NCI-H226 (cell line): ENCODE measurements at regions not wholly inside any gene's neighbourhood (a gene's known extent, or its start where the extent isn't known, plus 50 kb on each side); places are given as distances from the start of the nearest gene placed in this dataset.

Source experiments
- DNase-seq: peaks from one replicate; pipeline ENCODE4 v3.0.0-alpha.2; 2015

- DNase-seq = no peak
Observed at GRCh38 chr4:125365731-125366130, 51.0 kb downstream of the FAT4 start.

GRCh38 chr4:125368146-125368545 lies 53.4 kb downstream of the FAT4 start:
- DNase-seq = no peak

- peak; percentile 57 for DNase-seq
Observed at GRCh38 chr4:125368671-125369081, 53.9 kb downstream of the FAT4 start.

DNA sequence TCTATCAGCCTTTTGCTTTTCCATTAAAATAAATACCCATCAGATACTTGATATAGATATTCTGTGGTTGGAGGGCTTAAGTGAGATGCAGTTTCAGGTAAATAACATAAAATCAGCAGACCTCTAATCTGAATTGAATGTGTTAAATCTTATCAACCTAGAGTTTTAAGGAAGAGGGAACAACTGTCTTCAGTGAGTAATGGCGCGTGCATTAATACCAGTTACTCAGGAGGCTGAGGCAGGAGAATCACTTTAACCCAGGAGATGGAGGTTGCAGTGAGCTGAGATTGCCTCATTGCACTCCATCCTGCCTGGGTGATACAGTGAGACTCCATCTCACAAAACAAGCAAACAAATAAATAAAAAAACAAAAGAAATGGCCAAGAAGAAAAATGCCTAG lies 54.3 kb downstream of the FAT4 start:
- DNase-seq = peak; percentile 9

DNA sequence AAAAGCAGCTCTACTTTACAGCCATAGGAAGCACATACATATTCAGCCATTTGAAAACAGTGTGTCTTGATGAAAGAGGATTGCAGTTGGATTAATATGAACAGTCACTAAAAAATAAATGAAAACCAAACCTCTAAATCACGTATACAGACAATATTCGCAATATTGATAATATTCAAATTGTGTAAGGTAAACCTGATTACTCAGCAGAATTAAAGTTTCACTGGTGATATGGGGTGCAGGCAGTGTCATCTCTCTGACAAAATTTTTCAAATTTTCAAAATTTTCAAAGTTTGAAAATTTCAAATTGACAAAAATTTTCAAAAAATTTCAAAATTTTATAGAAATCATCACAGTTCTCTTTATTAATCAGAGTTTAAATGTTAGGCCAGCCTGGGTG lies 55.7 kb downstream of the FAT4 start:
- no peak for DNase-seq

- DNase-seq = no peak
Observed at GRCh38 chr4:125382995-125383394, 68.2 kb downstream of the FAT4 start.

DNA sequence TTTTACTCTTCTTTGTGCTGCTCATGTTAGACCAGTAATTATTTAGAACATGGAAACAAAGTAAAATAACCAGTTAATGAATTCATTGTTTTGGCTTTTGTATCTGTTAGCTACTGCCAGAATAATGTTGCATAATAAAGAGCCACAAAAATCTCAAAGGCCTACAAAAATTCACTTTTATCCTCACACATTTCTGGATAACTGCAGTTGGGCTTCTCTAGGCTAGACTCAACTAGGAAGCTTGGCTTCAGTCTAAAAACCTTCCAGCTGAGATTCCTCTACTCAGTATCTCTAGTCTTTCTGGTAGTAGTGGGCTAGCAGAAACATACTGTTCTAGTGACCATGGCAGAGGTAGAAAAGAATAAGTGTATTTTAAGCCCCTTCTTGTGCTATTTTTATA lies 73.0 kb downstream of the FAT4 start:
- no peak for DNase-seq

GRCh38 chr4:125388613-125389012 lies 73.9 kb downstream of the FAT4 start:
- peak; percentile 12 for DNase-seq

GRCh38 chr4:125389713-125390112 lies 75.0 kb downstream of the FAT4 start:
- peak; percentile 82 for DNase-seq

- DNase-seq = peak; percentile 66
Observed at GRCh38 chr4:125390126-125390525, 75.4 kb downstream of the FAT4 start.

DNA sequence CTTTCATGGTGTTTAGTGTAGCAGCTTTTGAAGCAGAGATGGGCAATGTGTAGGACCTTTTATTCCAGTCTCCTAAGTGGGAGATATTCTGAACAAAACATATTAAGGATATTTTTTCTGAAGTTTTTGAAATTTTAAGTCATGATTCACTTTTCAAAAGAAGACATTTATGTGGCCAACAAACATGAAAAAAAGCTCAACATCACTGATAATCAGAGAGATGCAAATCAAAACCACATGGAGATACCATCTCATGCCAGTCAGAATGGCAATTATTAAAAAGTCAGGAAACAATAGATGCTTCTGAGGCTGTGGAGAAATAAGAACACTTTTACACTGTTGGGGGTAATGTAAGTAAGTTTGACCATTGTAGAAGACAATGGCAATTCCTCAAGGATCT lies 76.0 kb downstream of the FAT4 start:
- no peak for DNase-seq

DNA sequence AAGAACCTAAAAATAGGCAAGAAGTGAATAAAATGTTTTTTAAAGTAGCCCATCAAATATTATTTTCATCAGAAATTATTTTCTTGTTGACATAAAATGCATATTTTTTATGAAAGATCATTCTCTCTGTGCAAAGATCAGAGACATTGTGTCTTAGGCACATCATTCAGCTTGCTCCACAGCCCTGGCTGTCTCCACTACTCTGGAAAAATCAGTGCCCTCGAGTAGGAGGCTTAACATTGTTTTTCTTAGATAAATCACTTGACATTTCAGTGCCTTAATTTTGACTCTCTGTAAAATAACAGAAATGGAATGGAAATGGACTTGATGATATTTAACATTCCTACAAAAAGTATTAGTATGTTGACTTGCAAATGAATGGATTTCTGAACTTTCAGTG lies 77.9 kb downstream of the FAT4 start:
- no peak for DNase-seq

- DNase-seq = no peak
Observed at GRCh38 chr4:125393825-125394224, 79.1 kb downstream of the FAT4 start.

GRCh38 chr4:125397226-125397625 lies 82.5 kb downstream of the FAT4 start:
- no peak for DNase-seq

GRCh38 chr4:125398263-125399002 lies 83.7 kb downstream of the FAT4 start:
- DNase-seq = no peak

DNA sequence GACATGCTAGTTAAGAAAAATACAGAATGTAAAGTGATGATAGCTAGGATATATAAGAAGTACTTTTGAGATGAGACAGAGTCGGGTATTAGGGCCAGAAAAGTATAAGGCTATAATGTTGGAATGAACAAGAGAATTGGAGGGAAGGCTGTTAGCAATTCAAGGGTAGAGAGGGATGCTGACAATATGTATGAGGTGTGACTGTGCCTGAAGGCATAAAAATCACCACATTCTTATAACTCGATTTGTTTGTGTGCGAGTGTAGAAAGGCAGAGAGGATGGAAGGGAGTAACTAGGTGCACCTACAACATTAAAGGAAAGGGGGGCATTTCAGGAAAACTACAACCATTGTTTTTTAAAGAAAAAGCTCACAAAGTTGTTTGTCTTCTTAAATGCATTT lies 86.0 kb downstream of the FAT4 start:
- no peak for DNase-seq

DNA sequence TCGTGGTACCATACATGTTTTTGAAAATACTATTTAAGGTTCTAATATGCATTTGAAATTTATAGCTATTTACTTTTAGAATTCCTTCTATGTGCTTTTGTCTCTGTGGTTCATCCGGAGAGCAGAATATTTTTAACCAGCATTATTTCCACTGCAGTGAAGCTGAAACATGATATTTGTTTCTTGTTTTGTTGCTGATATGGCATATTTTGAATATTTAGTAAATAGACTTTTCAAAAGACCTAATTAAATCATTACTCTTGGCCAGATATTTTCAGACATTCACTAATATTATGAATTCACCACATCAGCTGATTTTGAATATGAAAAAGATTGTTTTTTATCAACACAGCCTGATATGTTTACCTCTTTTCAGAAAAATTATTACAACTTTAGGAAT lies 87.0 kb downstream of the FAT4 start:
- no peak for DNase-seq

- DNase-seq = peak; percentile 10
Observed at GRCh38 chr4:125420526-125420925, 105.8 kb downstream of the FAT4 start.

DNA sequence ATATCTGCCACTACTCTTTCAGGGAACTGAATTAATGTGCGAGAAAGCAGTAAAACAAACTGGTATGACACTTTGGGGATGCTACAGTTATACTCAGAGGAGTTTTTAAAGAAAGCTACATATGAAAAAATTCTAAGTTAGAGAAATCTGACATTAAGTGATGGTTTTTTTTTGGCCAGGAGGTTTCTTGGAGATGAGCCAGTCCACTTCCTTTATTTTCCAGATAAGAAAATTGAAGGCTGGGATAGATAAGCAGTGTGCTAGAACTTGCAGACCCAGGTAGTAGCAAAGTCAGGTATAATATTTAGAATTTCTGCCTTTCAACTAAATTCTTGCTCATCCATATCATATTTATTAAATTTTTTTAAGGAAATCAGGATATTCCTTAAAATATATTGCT lies 106.8 kb downstream of the FAT4 start:
- DNase-seq = peak; percentile 60

DNA sequence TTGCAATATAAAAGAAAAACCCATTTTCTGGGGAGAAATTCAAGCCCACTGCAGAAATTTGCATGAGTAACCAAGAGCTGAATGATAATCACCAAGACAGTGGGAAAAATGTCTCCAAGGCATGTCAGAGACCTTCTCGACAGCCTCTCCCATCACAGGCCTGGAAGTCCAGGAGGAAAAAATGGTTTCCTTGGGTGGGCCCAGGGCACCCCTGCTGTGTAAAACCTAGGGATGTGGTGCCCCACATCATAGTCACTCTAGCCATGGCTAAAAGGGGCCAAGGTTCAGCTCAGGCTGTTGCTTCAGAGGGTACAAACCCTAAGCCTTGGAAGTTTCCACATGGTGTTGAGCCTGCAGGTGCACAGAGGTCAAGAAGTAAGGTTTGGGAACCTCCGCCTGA lies 108.4 kb downstream of the FAT4 start:
- no peak for DNase-seq

DNA sequence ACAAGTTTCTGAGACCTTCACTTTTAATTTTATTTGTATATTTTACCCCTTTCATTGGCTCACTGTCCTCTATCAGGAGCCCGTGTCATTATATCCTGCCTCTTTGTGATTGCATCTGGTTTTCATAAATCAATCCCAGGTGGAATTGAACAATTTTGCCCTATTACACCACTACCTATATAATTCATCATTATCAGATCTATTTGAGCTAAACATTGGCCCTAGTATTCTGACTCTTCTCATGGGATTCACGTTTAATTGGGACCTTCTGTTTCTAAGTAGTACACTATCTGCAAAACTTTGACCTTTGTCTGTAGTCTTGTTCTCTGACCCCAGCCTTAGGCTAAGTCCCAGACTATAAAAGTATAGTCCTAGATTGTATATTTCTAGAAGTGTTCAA lies 114.1 kb downstream of the FAT4 start:
- no peak for DNase-seq

DNA sequence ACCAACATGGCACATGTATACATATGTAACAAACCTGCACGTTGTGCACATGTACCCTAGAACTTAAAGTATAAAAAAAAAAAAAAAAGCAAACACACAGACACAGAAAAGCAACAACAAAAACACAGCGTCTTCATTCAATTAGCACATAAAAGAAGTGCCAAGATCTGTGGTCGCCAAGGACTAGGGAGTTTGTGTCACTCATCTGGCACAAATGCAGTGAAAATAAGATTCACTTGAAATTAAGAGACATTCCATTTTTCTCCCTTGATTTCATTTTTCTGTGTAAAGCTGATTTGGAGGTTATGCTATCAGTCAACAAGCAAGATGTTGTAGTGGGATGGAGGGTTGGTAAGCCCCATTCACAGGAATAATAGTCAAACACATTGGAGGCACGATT lies 115.3 kb downstream of the FAT4 start:
- DNase-seq = no peak

GRCh38 chr4:125432078-125432477 lies 117.3 kb downstream of the FAT4 start:
- DNase-seq = peak; percentile 46

- peak; percentile 85 for DNase-seq
Observed at GRCh38 chr4:125433453-125433852, 118.7 kb downstream of the FAT4 start.

- no peak for DNase-seq
Observed at GRCh38 chr4:125434136-125434535, 119.4 kb downstream of the FAT4 start.
